NCI-H526 treated with DMSO at 0.1 percent for 48 hours (cell line): ENCODE measurements at regions not wholly inside any gene's neighbourhood (a gene's known extent, or its start where the extent isn't known, plus 50 kb on each side); places are given as distances from the start of the nearest gene placed in this dataset.

ENCODE experiments used
- DNase-seq: peaks from one replicate; lab custom pipeline; 2025; lab: John Stamatoyannopoulos, UW

DNA sequence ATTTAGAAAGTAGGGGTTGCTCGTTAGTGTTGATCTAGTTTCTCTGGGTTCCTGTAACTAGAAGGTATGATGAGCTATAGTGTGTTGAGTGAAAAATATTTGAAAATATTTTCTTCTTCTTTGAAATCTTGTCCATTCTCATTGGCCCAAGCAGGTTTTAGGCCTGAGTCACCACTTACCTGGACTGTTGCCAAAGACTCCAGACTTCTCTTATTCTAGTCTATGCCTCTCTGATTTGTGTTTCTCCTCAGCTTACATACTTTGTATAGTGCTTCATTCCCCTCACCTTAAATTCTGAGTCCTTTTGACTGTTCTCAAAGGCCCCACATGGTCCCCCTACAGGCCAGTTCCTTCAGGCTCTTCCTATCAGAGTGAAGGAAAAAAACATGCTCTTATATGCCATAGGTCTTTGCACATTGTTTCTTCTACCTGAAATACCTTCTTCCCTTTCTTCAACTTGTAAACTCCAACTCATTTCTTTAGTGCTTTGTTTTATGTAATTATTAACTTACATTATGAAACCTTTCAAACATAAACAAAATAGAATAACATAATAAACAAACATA is 258.2 kb downstream of the PPP1R2C start:
- DNase-seq, result no peak

DNA sequence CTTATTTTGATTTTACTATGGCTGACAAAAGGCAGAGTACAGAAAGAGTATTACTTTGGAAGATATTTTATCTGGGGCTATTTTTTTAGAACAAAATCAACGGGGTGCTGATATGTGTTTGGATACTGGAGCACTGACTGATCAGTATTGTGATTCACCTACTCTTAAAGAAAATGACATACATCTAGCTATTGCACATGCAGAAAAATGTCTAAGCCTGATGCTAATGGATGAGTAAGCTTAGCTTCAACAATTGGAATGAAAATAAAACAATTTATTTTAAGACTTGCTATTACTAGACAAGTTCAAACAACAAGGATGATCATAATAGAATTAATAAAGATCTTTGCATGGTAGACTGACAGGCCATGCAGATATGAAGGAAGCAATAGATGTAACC is 262.0 kb downstream of the PPP1R2C start:
- DNase-seq, result no peak

- DNase-seq, result no peak
These were observed 272.9 kb downstream of the PPP1R2C start for GRCh38 chrX:42505016-42505415.

GRCh38 chrX:42499620-42500019 is 278.3 kb downstream of the PPP1R2C start:
- no peak for DNase-seq

GRCh38 chrX:42497356-42497755 is 280.6 kb downstream of the PPP1R2C start:
- no peak for DNase-seq

GRCh38 chrX:42496239-42496638 is 281.7 kb downstream of the PPP1R2C start:
- no peak for DNase-seq

DNA sequence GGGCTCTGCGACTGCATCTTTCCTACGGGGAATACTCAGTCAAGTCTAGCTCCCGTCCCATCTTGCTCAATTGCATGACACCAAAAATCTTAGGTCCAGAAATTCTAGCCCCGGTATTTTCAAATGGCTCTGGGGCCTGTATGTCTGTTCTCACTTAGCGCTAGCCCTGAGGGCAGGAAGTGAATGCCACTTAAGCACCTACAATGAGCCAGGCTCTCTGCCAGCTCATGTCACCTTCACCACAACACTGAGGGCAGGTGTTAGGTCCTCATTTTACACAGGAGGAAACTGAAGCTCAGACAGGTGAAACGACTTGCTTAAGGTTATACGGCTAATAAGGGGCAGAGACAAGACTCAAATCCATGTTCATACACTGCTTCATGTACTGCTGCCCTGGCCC is 282.8 kb downstream of the PPP1R2C start:
- DNase-seq, result no peak

DNA sequence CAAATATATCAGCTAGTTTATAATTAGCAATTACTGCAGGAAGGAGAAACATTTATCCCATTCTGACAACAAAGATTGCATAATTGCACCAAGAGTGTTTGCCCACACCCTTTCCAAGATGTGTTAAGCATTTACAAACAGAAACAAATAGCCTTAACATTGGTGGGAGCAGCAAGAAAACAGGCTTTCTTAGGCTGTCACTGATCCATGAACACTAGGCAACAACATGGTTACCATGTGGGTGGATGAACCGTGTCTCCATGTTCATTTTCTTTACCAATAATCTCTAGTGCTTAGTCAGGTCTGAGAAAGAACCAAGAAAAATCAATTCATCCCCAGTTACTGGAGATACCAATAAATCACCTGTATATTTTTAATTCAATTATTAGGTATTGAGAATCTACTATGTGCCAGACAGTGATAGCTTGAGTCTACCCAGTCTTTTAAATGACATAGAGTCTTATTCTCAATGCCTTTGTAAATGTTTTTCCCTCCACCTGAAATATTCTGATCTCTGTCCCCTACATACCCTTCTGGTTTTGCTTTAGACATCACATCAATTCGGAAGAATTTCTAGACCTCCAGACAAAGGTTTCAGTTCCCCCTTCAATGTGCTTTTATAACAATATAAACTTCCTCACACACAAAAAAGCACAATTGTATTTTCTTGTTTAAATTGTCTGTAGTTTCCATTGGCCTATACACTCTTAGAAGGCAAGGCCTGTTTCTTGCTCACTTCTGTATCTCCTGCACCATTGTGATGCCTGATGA is 286.6 kb downstream of the PPP1R2C start:
- DNase-seq, result no peak

- no peak for DNase-seq
These were observed 287.9 kb downstream of the PPP1R2C start for GRCh38 chrX:42490111-42490510.

GRCh38 chrX:42485601-42486000 is 292.4 kb downstream of the PPP1R2C start:
- DNase-seq, result no peak

DNA sequence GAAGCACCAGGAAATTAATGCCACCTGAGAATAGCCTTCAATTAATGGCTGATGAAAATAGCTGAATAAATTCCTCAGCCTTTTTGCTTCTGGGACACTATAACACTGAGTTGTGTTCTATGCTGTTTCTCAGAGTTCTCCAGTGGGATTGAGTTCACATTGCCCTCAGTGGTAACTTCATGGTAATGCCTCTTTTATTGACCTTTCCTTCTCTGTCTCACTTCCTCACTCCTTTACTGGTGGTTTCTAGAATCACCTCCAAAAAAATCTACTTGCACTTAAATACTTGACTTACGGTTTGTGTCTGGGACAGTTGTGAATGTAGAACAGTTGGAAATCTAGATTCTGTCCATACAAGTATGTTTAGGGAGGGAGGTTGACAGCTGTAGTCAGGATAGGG is 293.7 kb downstream of the PPP1R2C start:
- no peak for DNase-seq

GRCh38 chrX:42477396-42477795 is 300.6 kb downstream of the PPP1R2C start:
- DNase-seq, result no peak

DNA sequence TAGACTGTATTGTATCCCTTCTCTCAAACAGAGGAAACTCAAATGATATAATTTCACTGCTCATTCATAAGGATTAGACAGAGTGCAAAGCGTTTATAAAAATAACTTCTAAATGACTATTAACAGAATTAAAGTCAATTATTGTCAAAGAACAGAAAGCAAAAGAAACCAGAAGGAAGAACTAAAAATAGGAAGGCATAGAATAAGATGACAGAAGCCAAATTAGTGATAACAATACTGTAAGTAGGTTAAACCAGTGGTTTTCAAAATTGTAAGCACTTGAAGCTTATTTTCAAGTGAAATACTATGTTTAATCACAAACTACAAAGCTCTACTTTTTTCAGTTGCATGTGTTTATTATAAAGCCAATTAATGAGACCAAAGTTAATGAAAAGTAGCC is 305.2 kb downstream of the PPP1R2C start:
- DNase-seq, result no peak

- no peak for DNase-seq
These were observed 311.5 kb downstream of the PPP1R2C start for GRCh38 chrX:42466332-42467046.

DNA sequence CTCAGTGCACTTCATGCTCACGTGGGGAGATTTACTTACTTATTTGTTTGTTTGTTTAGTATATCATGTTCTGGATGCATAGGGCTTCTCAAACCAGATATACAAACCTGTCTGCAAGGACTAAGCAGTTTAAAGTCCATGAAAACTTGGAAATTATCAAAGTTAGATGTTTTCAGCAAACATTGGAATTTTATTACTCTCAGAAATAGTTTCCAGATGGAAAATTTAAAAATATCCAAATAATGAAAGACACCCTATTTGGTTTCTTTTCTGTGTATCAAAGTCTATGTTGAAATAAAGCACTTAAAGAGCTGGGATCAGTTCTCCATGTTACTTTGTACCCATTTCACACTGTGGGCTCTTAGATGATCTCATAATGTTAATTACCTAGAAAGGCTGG is 312.1 kb downstream of the PPP1R2C start:
- DNase-seq, result no peak

- no peak for DNase-seq
These were observed 314.1 kb downstream of the PPP1R2C start for GRCh38 chrX:42463706-42464490.

- DNase-seq, result no peak
These were observed 315.0 kb downstream of the PPP1R2C start for GRCh38 chrX:42462917-42463316.

GRCh38 chrX:42460706-42461105 is 317.3 kb downstream of the PPP1R2C start:
- no peak for DNase-seq

DNA sequence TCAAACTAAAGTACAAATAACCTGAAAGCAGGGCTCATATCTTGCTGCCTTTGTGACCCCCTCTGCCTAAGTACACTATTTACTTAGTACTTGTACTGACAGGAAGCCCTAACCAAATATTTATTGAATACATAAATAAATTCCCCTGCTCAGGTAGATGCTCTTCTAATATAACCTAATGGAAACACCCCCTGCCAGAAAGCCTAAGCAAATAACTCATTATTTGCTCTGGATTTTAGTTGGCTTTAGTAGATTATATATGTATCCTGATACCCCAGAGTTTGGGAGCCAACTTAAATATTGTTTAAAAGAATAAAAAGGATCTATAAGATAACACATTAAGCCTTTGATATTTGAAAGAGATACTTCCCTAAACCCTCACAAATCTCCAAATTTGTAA is 318.2 kb downstream of the PPP1R2C start:
- no peak for DNase-seq

- no peak for DNase-seq
These were observed 321.7 kb downstream of the PPP1R2C start for GRCh38 chrX:42456176-42456700.

DNA sequence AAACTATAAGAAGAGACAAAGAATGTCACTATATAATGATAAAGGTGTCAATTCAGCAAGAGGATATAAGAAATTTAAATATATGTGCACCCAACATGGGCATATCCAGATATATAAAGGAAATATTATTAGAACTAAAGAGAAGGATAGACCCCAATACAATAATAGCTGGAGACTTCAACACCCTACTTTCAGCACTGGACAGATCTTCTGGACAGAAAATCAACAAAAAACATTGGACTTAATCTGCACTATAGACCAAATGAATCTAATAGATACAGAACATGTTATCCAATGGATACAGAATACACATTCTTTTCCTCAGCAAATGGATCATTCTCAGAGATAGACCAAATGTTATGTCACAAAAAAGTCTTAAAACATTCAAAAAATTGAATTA is 327.7 kb downstream of the PPP1R2C start:
- no peak for DNase-seq

DNA sequence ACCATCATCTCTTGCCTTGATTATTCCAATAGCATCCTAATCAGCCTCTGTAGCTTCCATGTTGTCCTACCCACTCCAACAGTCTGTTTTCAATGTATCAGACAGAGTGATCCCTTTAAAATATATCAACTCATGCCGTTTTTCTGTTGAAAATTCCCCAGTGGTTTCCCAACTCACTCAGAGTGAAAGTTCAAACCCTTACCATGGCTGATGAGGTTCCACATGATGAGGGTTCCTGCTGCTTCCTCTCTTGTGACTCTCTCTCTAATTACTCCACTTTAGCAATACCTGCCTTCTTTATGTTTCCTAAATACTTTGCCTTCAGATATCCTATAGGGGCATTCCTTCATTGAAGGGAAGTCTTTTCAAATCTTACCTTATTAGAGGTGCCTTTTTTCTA is 334.7 kb downstream of the PPP1R2C start:
- no peak for DNase-seq
